Ishikawa (cell line): ENCODE measurements at regions not wholly inside any gene's neighbourhood (a gene's known extent, or its start where the extent isn't known, plus 50 kb on each side); places are given as distances from the start of the nearest gene placed in this dataset.

Experiments
- CEBPB ChIP-seq: IDR thresholded peaks from 2 replicates; pipeline ENCODE4 v1.6.1; 2012
- CREB1 ChIP-seq: IDR thresholded peaks from 2 replicates; pipeline ENCODE4 v1.6.1; 2012; ENCODE audit warnings: low read depth
- EP300 ChIP-seq: IDR thresholded peaks from 2 replicates; pipeline ENCODE4 v1.6.1; 2012; ENCODE audit warnings: borderline replicate concordance
- MAX ChIP-seq: IDR thresholded peaks from 2 replicates; pipeline ENCODE4 v1.6.1; 2012
- YY1 ChIP-seq: IDR thresholded peaks from 2 replicates; pipeline ENCODE4 v1.6.1; 2012; ENCODE audit warnings: low read depth

DNA sequence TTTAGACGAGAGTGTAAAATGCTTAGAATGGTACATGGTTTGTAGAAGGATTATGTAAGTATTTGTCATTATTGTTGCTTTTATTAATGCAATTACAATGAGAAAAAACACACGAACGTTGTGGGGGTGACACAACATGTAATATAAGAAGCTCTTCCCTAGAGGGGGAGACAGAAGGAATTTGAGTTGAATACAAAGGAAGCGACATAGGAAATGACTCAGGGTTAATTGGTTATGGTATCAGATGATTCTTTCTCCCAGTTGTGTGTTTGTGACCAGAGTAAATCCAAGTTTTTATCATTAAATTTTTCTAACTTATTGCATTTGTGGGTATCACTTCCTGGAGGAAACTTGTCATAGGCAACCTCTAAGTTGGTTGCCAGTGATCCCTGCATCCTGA lies 625.6 kb upstream of the CDH2 start:
- no peak for TF ChIP-seq CEBPB
- TF ChIP-seq YY1: no peak
- TF ChIP-seq EP300: no peak
- TF ChIP-seq CREB1: no peak
- TF ChIP-seq MAX: no peak
